ENCODE measurements at regions not wholly inside any gene's neighbourhood (a gene's known extent, or its start where the extent isn't known, plus 50 kb on each side); places are given as distances from the start of the nearest gene placed in this dataset.

- no peak for FAIRE-seq
- TF ChIP-seq SPI1 (IDR thresholded peaks at IDR 0.05; ENCODE audit: low read depth, low read length) (no peak), POLR2AphosphoS5 (IDR thresholded peaks at IDR 0.05; ENCODE audit: low read depth, low read length) (no peak), TAF1 (IDR thresholded peaks at IDR 0.05; ENCODE audit: low read depth, low read length) (no peak), PAX5 (IDR thresholded peaks at IDR 0.05; ENCODE audit: insufficient read depth, low read length, severe bottlenecking) (no peak), POLR2A (IDR thresholded peaks at IDR 0.05; ENCODE audit: low read depth, low read length) (no peak), POU2F2 (IDR thresholded peaks at IDR 0.05; ENCODE audit: low read depth, low read length) (no peak)
- no peak for DNase-seq (ENCODE audit: insufficient read length, low spot score)
Measured at GRCh38 chrX:63917296-63917695, 132.3 kb upstream of the ARHGEF9 start.

DNA sequence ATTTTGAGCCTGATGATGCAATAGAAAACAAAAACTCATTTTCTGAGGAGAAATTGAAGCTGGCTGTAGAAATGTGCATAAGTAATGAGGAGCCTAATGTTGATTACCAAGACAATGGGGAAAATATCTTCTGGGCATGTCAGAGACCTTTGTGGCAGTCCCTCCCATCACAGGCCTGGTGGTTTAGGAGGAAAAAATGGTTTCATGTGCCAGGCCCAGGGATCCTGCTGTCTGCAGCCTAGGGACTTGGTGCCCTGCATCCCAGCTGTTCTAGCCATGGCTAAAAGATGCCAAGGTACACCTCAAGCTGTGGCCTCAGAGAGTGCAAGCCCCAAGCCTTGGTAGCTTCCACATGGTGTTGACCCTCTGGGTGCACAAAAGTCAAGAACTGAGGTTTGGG, 128.7 kb upstream of the ARHGEF9 start:
- FAIRE-seq (no peak), DNase-seq (ENCODE audit: insufficient read length, low spot score) (no peak)
- TF ChIP-seq SPI1 (IDR thresholded peaks at IDR 0.05; ENCODE audit: low read depth, low read length) (no peak), POU2F2 (IDR thresholded peaks at IDR 0.05; ENCODE audit: low read depth, low read length) (no peak), PAX5 (IDR thresholded peaks at IDR 0.05; ENCODE audit: insufficient read depth, low read length, severe bottlenecking) (no peak), POLR2AphosphoS5 (IDR thresholded peaks at IDR 0.05; ENCODE audit: low read depth, low read length) (no peak), TAF1 (IDR thresholded peaks at IDR 0.05; ENCODE audit: low read depth, low read length) (no peak), POLR2A (IDR thresholded peaks at IDR 0.05; ENCODE audit: low read depth, low read length) (no peak)

- FAIRE-seq: no peak
- TF ChIP-seq TAF1 (IDR thresholded peaks at IDR 0.05; ENCODE audit: low read depth, low read length): no peak
- TF ChIP-seq POLR2A (IDR thresholded peaks at IDR 0.05; ENCODE audit: low read depth, low read length): no peak
- no peak for DNase-seq (ENCODE audit: insufficient read length, low spot score)
Measured at GRCh38 chrX:63889001-63889400, 104.0 kb upstream of the ARHGEF9 start.

- no peak for TF ChIP-seq TAF1 (IDR thresholded peaks at IDR 0.05; ENCODE audit: low read depth, low read length)
- no peak for TF ChIP-seq SPI1 (IDR thresholded peaks at IDR 0.05; ENCODE audit: low read depth, low read length)
- no peak for TF ChIP-seq POLR2A (IDR thresholded peaks at IDR 0.05; ENCODE audit: low read depth, low read length)
- TF ChIP-seq POU2F2 (IDR thresholded peaks at IDR 0.05; ENCODE audit: low read depth, low read length): no peak
- TF ChIP-seq POLR2AphosphoS5 (IDR thresholded peaks at IDR 0.05; ENCODE audit: low read depth, low read length): no peak
- TF ChIP-seq PAX5 (IDR thresholded peaks at IDR 0.05; ENCODE audit: insufficient read depth, low read length, severe bottlenecking): no peak
- FAIRE-seq (no peak), DNase-seq (ENCODE audit: insufficient read length, low spot score) (no peak)
Measured at GRCh38 chrX:63884821-63885790, 100.1 kb upstream of the ARHGEF9 start.

- no peak for TF ChIP-seq POLR2A (IDR thresholded peaks at IDR 0.05; ENCODE audit: low read depth, low read length)
- TF ChIP-seq POU2F2 (IDR thresholded peaks at IDR 0.05; ENCODE audit: low read depth, low read length): no peak
- no peak for TF ChIP-seq PAX5 (IDR thresholded peaks at IDR 0.05; ENCODE audit: insufficient read depth, low read length, severe bottlenecking)
- no peak for TF ChIP-seq TAF1 (IDR thresholded peaks at IDR 0.05; ENCODE audit: low read depth, low read length)
- TF ChIP-seq POLR2AphosphoS5 (IDR thresholded peaks at IDR 0.05; ENCODE audit: low read depth, low read length): no peak
- no peak for TF ChIP-seq SPI1 (IDR thresholded peaks at IDR 0.05; ENCODE audit: low read depth, low read length)
- no peak for DNase-seq (ENCODE audit: insufficient read length, low spot score)
- no peak for FAIRE-seq
Measured at GRCh38 chrX:63869506-63869905, 84.5 kb upstream of the ARHGEF9 start.

GRCh38 chrX:63855896-63856295, 70.9 kb upstream of the ARHGEF9 start:
- FAIRE-seq: no peak
- TF ChIP-seq POU2F2 (IDR thresholded peaks at IDR 0.05; ENCODE audit: low read depth, low read length) (no peak), SPI1 (IDR thresholded peaks at IDR 0.05; ENCODE audit: low read depth, low read length) (no peak), POLR2A (IDR thresholded peaks at IDR 0.05; ENCODE audit: low read depth, low read length) (no peak), TAF1 (IDR thresholded peaks at IDR 0.05; ENCODE audit: low read depth, low read length) (no peak), POLR2AphosphoS5 (IDR thresholded peaks at IDR 0.05; ENCODE audit: low read depth, low read length) (no peak), PAX5 (IDR thresholded peaks at IDR 0.05; ENCODE audit: insufficient read depth, low read length, severe bottlenecking) (no peak)

DNA sequence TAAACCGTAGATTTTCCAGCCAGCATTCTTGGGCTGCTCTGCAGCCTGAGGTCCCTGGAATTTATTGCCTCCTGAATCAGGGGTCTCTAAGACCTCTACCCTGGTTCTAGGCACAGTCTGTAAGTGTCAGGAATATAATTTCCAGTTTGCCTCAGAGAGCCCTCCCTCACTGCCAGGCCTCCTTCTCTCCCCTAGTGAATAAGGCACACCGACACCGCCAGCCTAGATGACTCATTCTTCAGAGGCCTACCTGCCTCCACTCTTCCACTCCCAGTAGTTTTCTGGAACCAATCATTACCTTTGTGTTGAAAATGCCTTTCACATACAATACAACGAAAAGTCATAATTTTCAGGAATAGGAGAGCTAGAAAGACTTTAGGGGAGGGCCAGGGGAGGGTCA, 50.3 kb upstream of the ARHGEF9 start:
- no peak for DNase-seq (ENCODE audit: insufficient read length, low spot score)
- no peak for FAIRE-seq
- TF ChIP-seq POU2F2 (IDR thresholded peaks at IDR 0.05; ENCODE audit: low read depth, low read length): no peak
- TF ChIP-seq TAF1 (IDR thresholded peaks at IDR 0.05; ENCODE audit: low read depth, low read length): no peak
- no peak for TF ChIP-seq POLR2A (IDR thresholded peaks at IDR 0.05; ENCODE audit: low read depth, low read length)
- no peak for TF ChIP-seq SPI1 (IDR thresholded peaks at IDR 0.05; ENCODE audit: low read depth, low read length)
- no peak for TF ChIP-seq POLR2AphosphoS5 (IDR thresholded peaks at IDR 0.05; ENCODE audit: low read depth, low read length)
- no peak for TF ChIP-seq PAX5 (IDR thresholded peaks at IDR 0.05; ENCODE audit: insufficient read depth, low read length, severe bottlenecking)

More at GRCh38 chrX:63855896-63856295, 70.9 kb upstream of the ARHGEF9 start:
- DNase-seq (ENCODE audit: insufficient read length, low spot score): no peak

Data from GM12891 (cell line).